ENCODE measurements at regions not wholly inside any gene's neighbourhood (a gene's known extent, or its start where the extent isn't known, plus 50 kb on each side); places are given as distances from the start of the nearest gene placed in this dataset.

GRCh38 chr12:42767998-42768397 is 178.5 kb upstream of the PRICKLE1 start:
- TF ChIP-seq, protein P1, sequence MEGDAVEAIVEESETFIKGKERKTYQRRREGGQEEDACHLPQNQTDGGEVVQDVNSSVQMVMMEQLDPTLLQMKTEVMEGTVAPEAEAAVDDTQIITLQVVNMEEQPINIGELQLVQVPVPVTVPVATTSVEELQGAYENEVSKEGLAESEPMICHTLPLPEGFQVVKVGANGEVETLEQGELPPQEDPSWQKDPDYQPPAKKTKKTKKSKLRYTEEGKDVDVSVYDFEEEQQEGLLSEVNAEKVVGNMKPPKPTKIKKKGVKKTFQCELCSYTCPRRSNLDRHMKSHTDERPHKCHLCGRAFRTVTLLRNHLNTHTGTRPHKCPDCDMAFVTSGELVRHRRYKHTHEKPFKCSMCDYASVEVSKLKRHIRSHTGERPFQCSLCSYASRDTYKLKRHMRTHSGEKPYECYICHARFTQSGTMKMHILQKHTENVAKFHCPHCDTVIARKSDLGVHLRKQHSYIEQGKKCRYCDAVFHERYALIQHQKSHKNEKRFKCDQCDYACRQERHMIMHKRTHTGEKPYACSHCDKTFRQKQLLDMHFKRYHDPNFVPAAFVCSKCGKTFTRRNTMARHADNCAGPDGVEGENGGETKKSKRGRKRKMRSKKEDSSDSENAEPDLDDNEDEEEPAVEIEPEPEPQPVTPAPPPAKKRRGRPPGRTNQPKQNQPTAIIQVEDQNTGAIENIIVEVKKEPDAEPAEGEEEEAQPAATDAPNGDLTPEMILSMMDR (conservative IDR thresholded peaks at IDR 0.05), result no peak
- H3K27ac ChIP-seq, result no peak overlapping the region

DNA sequence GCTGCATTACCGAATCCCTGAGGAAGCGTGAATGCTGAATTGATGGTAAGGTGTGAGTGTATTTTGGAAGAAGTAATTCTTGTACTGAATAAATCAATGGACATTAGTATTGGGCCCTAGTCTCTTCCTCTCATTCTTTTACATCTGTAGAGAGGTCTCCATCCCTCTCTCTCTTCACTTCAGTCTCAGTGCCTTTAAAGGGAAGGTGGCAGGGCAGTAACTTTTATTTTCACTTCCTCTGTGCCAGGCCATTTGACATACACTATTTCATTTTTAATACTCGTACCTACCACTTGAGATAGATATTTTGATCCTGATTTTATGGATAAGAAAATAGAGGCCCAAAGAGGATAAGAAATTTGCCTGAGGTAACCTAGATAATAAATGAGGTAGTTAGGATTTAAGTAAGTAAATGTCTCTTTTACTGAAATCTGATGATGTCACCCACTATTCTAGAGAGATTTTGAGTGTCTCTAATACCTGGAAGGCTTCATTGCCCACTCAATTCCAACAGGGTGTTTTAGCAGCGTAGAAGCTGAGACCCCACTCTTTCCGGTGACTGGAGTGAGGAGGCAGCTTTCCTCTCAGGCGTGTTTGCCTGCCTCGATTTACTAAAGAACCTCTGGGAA is 177.9 kb upstream of the PRICKLE1 start:
- no peak overlapping the region for H3K27ac ChIP-seq
- TF ChIP-seq, protein P1 (conservative IDR thresholded peaks at IDR 0.05), result no peak

- TF ChIP-seq, protein P1 (conservative IDR thresholded peaks at IDR 0.05), result no peak
- H3K27ac ChIP-seq, result no peak overlapping the region
Observed at GRCh38 chr12:42766754-42767153, 177.2 kb upstream of the PRICKLE1 start.

GRCh38 chr12:42766026-42766425 is 176.5 kb upstream of the PRICKLE1 start:
- H3K27ac ChIP-seq, result no peak overlapping the region
- TF ChIP-seq, protein P1 (conservative IDR thresholded peaks at IDR 0.05), result no peak

DNA sequence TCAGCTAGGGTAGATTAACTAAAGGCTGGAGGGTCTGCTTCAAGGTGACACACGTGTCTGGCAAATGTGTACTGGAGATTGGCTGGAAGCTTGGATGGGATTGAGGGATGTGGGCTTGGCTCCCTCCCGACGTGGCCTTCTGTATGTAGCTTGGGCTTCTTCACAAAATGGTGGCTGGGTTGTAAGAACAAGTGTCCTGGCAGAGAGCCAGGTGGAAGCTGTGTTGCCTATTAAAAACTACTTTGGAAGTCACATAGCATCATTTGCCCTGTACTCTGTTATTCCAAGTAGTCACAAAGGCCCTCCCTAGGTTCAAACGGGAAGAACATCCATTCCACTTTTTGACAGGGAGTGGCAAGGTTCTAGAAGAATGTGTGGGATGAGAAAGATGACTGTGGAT is 174.1 kb upstream of the PRICKLE1 start:
- no peak overlapping the region for H3K27ac ChIP-seq
- TF ChIP-seq, protein P1 (conservative IDR thresholded peaks at IDR 0.05), result no peak

DNA sequence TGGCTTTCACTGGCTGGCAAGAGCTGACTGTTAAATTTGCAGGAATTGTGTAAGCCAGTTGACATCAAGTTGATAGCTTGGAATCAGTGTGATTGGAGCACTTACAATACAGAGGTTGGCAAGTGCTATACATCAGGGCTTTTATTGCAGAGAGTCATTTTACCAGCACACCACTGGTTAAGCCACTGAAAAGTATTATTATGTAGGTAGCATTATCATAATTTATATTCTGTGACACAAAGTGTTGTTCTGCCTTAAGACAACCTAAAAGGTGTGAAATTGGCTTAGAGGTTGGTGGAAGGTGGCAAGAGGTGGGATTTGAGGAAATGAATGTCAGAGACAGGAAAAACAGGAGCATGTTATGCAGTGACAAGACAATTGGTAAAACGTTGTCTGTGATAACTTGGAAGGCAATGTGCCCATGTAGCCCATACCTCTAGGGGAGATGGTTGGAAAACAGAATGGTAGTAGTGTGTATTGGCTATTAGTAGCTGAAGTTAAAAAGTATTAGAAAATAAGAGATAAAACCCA is 172.9 kb upstream of the PRICKLE1 start:
- TF ChIP-seq, protein P1 (conservative IDR thresholded peaks at IDR 0.05), result no peak
- H3K27ac ChIP-seq, result no peak overlapping the region

DNA sequence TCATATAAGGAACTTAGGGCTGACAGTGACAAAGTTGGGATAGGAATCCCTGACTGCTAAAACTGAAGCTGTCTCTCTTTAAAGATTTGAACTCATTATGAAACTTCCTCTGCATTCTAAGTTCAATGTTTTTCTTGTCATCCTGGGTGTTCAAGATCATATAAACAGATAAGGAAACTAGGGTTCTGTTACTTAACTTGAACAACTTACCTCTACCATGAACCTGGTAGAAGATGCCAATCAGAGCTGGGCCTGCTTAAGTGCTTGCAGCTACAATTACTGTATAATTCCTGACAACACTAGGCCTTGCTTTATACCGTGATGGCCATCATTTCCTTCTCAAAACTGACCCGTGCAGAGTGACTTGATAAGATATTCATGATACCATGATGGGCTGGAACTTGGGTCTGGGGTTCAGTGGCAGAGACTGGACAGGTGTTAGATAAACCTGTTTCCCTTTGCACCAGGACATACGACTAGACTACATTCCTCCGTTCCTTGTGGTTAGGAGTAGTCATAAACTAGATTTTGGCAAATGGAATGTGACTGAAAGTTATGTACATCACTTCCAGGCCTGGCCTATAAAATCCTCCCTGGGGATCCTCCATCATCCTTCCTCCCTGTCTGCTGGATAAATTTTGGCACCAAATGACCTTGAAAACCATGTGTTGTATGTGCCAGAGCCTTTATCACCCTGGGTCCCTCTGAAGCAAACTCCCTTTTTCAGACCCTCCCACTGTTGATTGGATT is 172.2 kb upstream of the PRICKLE1 start:
- H3K27ac ChIP-seq, result no peak overlapping the region
- TF ChIP-seq, protein P1 (conservative IDR thresholded peaks at IDR 0.05), result no peak
